ENCODE measurements at regions not wholly inside any gene's neighbourhood (a gene's known extent, or its start where the extent isn't known, plus 50 kb on each side); places are given as distances from the start of the nearest gene placed in this dataset.
A peak's percentile ranks its signal among the peaks of the same experiment; 100 is the strongest.

- H3K79me2 ChIP-seq: no peaks in the 10 kb centered on the region
- TF ChIP-seq EZH2phosphoT487 (IDR thresholded peaks at IDR 0.05; ENCODE audit: low read depth, severe bottlenecking, unreplicated experiment): no peak
- TF ChIP-seq EZH2 (IDR thresholded peaks at IDR 0.05; ENCODE audit: borderline replicate concordance): no peak
- TF ChIP-seq, protein P1, sequence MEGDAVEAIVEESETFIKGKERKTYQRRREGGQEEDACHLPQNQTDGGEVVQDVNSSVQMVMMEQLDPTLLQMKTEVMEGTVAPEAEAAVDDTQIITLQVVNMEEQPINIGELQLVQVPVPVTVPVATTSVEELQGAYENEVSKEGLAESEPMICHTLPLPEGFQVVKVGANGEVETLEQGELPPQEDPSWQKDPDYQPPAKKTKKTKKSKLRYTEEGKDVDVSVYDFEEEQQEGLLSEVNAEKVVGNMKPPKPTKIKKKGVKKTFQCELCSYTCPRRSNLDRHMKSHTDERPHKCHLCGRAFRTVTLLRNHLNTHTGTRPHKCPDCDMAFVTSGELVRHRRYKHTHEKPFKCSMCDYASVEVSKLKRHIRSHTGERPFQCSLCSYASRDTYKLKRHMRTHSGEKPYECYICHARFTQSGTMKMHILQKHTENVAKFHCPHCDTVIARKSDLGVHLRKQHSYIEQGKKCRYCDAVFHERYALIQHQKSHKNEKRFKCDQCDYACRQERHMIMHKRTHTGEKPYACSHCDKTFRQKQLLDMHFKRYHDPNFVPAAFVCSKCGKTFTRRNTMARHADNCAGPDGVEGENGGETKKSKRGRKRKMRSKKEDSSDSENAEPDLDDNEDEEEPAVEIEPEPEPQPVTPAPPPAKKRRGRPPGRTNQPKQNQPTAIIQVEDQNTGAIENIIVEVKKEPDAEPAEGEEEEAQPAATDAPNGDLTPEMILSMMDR (IDR thresholded peaks at IDR 0.05; ENCODE audit: poor library complexity): no peak
- no peak overlapping the region for H2AFZ ChIP-seq
- no peaks in the 10 kb centered on the region for H4K20me1 ChIP-seq (ENCODE audit: insufficient read depth, poor library complexity, severe bottlenecking)
- H3K4me3 ChIP-seq: no peak overlapping the region
- no peak for DNase-seq (ENCODE audit: low spot score)
- no peaks in the 10 kb centered on the region for H3K36me3 ChIP-seq (replicated peaks; ENCODE audit: insufficient read depth, low read depth)
- H3K4me1 ChIP-seq (ENCODE audit: insufficient read depth): no peaks in the 10 kb centered on the region
- no peaks in the 10 kb centered on the region for H3K9me3 ChIP-seq (ENCODE audit: low read depth)
- H3K9me2 ChIP-seq (replicated peaks; ENCODE audit: insufficient read depth): no peaks in the 10 kb centered on the region
- H3K27me3 ChIP-seq: no peaks in the 10 kb centered on the region
- H3K4me2 ChIP-seq: no peak overlapping the region
- no peak overlapping the region for H3K27ac ChIP-seq
Measured at GRCh38 chr2:151078889-151079288, 182.8 kb downstream of the RBM43 start.

DNA sequence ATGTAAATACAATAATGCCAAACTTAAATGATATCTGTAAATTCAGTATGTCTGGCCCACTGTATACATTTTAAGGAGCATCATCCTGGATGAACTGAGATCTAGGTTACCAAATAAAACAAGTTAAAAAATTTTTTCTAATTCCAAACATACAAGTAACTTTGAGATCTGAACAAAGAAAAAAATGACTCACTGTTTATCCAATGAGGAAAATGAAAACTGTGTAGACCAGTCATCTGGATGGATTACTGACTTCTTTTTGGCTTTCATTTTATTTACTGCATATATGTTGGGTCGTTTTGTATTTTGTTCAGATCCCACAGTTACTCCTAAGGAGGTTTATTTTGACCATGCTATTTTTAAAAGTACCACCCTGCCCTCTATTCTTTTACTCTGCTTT, 189.8 kb downstream of the RBM43 start:
- no peak overlapping the region for H3K4me3 ChIP-seq
- H3K27me3 ChIP-seq: no peaks in the 10 kb centered on the region
- H3K79me2 ChIP-seq: no peaks in the 10 kb centered on the region
- no peaks in the 10 kb centered on the region for H3K9me3 ChIP-seq (ENCODE audit: low read depth)
- H3K36me3 ChIP-seq (replicated peaks; ENCODE audit: insufficient read depth, low read depth): no peaks in the 10 kb centered on the region
- 80% methylated on average over 1 of the region's 1 CpG for WGBS (ENCODE audit: low lambda C conversion rate, missing lambda C conversion rate)
- no peaks in the 10 kb centered on the region for H4K20me1 ChIP-seq (ENCODE audit: insufficient read depth, poor library complexity, severe bottlenecking)
- no peak overlapping the region for H3K4me2 ChIP-seq
- TF ChIP-seq EZH2 (IDR thresholded peaks at IDR 0.05; ENCODE audit: borderline replicate concordance): no peak
- no peaks in the 10 kb centered on the region for H3K9me2 ChIP-seq (replicated peaks; ENCODE audit: insufficient read depth)
- H3K4me1 ChIP-seq (ENCODE audit: insufficient read depth): peaks cover 4% of the 10 kb centered on the region
- no peak overlapping the region for H3K27ac ChIP-seq
- no peak overlapping the region for H2AFZ ChIP-seq
- DNase-seq (ENCODE audit: low spot score): no peak

- Histone ChIP-seq H3K4me1 (ENCODE audit: insufficient read depth) (peaks cover 4% of the 10 kb centered on the region), H3K79me2 (no peaks in the 10 kb centered on the region), H3K4me2 (no peak overlapping the region), H2AFZ (no peak overlapping the region), H3K36me3 (replicated peaks; ENCODE audit: insufficient read depth, low read depth) (no peaks in the 10 kb centered on the region), H3K9me2 (replicated peaks; ENCODE audit: insufficient read depth) (no peaks in the 10 kb centered on the region), H3K9me3 (ENCODE audit: low read depth) (no peaks in the 10 kb centered on the region), H3K27me3 (no peaks in the 10 kb centered on the region), H4K20me1 (ENCODE audit: insufficient read depth, poor library complexity, severe bottlenecking) (no peaks in the 10 kb centered on the region), H3K27ac (no peak overlapping the region), H3K4me3 (no peak overlapping the region)
- TF ChIP-seq EZH2 (IDR thresholded peaks at IDR 0.05; ENCODE audit: borderline replicate concordance): no peak
- TF ChIP-seq, protein P1 (IDR thresholded peaks at IDR 0.05; ENCODE audit: poor library complexity): peak; percentile 45
- peak; percentile 49 for DNase-seq (ENCODE audit: low spot score)
- WGBS (ENCODE audit: low lambda C conversion rate, missing lambda C conversion rate): 32% methylated on average over 2 of the region's 2 CpGs
Measured at GRCh38 chr2:151071382-151071781, 190.3 kb downstream of the RBM43 start.

GRCh38 chr2:151070253-151070652, 191.4 kb downstream of the RBM43 start:
- H3K9me3 ChIP-seq (ENCODE audit: low read depth): no peaks in the 10 kb centered on the region
- no peaks in the 10 kb centered on the region for H3K36me3 ChIP-seq (replicated peaks; ENCODE audit: insufficient read depth, low read depth)
- no peaks in the 10 kb centered on the region for H3K79me2 ChIP-seq
- no peak for DNase-seq (ENCODE audit: low spot score)
- H3K9me2 ChIP-seq (replicated peaks; ENCODE audit: insufficient read depth): no peaks in the 10 kb centered on the region
- no peak overlapping the region for H3K4me3 ChIP-seq
- no peak overlapping the region for H2AFZ ChIP-seq
- peaks cover 4% of the 10 kb centered on the region for H3K4me1 ChIP-seq (ENCODE audit: insufficient read depth)
- H3K27me3 ChIP-seq: no peaks in the 10 kb centered on the region
- H4K20me1 ChIP-seq (ENCODE audit: insufficient read depth, poor library complexity, severe bottlenecking): no peaks in the 10 kb centered on the region
- H3K27ac ChIP-seq: no peak overlapping the region
- H3K4me2 ChIP-seq: no peak overlapping the region
- TF ChIP-seq EZH2phosphoT487 (IDR thresholded peaks at IDR 0.05; ENCODE audit: low read depth, severe bottlenecking, unreplicated experiment) (no peak), EZH2 (IDR thresholded peaks at IDR 0.05; ENCODE audit: borderline replicate concordance) (no peak)
- TF ChIP-seq, protein P1 (IDR thresholded peaks at IDR 0.05; ENCODE audit: poor library complexity): no peak
- WGBS (ENCODE audit: low lambda C conversion rate, missing lambda C conversion rate): 47% methylated on average over 1 of the region's 1 CpG
